Keratinocyte (primary cell): ENCODE measurements at regions not wholly inside any gene's neighbourhood (a gene's known extent, or its start where the extent isn't known, plus 50 kb on each side); places are given as distances from the start of the nearest gene placed in this dataset.
"Not testable (repeated sequence)": the region's sequence is repeated elsewhere in the genome, so short reads cannot be mapped to it uniquely, and the experiment has no call there.

Experiments
- DNase-seq: peaks from one replicate; pipeline ENCODE4 v3.0.0-alpha.2; 2011; ENCODE audit warnings: low read depth, missing footprints, low spot score
- FAIRE-seq: peaks from 2 replicates; lab custom pipeline; 2011; peaks lifted over from hg19 to GRCh38; lab: Jason Lieb, UNC
- H2AFZ ChIP-seq: 2 replicates; pipeline ENCODE4 v1.6.0; 2012; ENCODE audit warnings: low read length, control low read depth, inconsistent platforms; ENCODE audit not compliant: control insufficient read depth
- H3K27ac ChIP-seq: 2 replicates; pipeline ENCODE4 v1.5.1; 2011; ENCODE audit warnings: low read length; ENCODE audit not compliant: control insufficient read depth, insufficient read depth
- H3K27me3 ChIP-seq: 3 replicates; pipeline ENCODE4 v1.6.0; 2011; ENCODE audit warnings: low read length; ENCODE audit not compliant: control insufficient read depth, insufficient read depth; ENCODE audit errors: extremely low read depth
- H3K36me3 ChIP-seq, 2 experiments: 2 replicates in 1 of 2; 3 replicates in 1 of 2; pipeline ENCODE4 v1.5.1; 2011; ENCODE audit warnings: low read length in 2 of 2, mild to moderate bottlenecking in 1 of 2; ENCODE audit not compliant: control insufficient read depth in 2 of 2, insufficient read depth in 2 of 2; ENCODE audit errors: extremely low read depth in 1 of 2
- H3K4me1 ChIP-seq: 3 replicates; pipeline ENCODE4 v1.5.1; 2011; ENCODE audit warnings: low read length; ENCODE audit not compliant: control insufficient read depth, insufficient read depth; ENCODE audit errors: extremely low read depth
- H3K4me2 ChIP-seq: 3 replicates; pipeline ENCODE4 v1.6.0; 2011; ENCODE audit warnings: low read depth, low read length; ENCODE audit not compliant: control insufficient read depth, insufficient read depth; ENCODE audit errors: extremely low read depth
- H3K4me3 ChIP-seq, 3 experiments: fragments of 200-600 bp in 1 of 3; sonication (generic) in 1 of 3; 2 replicates in 2 of 3; 3 replicates in 1 of 3; pipeline ENCODE4 v1.5.1; 2011 to 2016; ENCODE audit warnings: low read length in 3 of 3, mild to moderate bottlenecking in 3 of 3, control low read depth in 2 of 3, inconsistent platforms in 1 of 3, low read depth in 1 of 3, mixed read lengths in 1 of 3, mixed run types in 1 of 3, moderate library complexity in 1 of 3; ENCODE audit not compliant: control insufficient read depth in 2 of 3, insufficient read depth in 2 of 3; ENCODE audit errors: extremely low read depth in 1 of 3
- H3K79me2 ChIP-seq: 2 replicates; pipeline ENCODE4 v1.6.0; 2012; ENCODE audit warnings: low read length; ENCODE audit not compliant: control insufficient read depth, insufficient read depth
- H3K9ac ChIP-seq: 3 replicates; pipeline ENCODE4 v1.6.0; 2011; ENCODE audit warnings: low read length; ENCODE audit not compliant: control insufficient read depth, insufficient read depth; ENCODE audit errors: extremely low read depth
- H3K9me1 ChIP-seq: 3 replicates; pipeline ENCODE4 v1.6.0; 2011; ENCODE audit warnings: low read length; ENCODE audit not compliant: control insufficient read depth, insufficient read depth; ENCODE audit errors: extremely low read depth
- H3K9me3 ChIP-seq: 2 replicates; pipeline ENCODE4 v1.5.1; 2012; ENCODE audit warnings: low read depth, low read length; ENCODE audit not compliant: control insufficient read depth
- H4K20me1 ChIP-seq: 3 replicates; pipeline ENCODE4 v1.6.0; 2011; ENCODE audit warnings: low read length; ENCODE audit not compliant: control insufficient read depth, insufficient read depth; ENCODE audit errors: extremely low read depth
- EZH2 ChIP-seq: IDR thresholded peaks from one replicate; pipeline ENCODE4 v1.6.1; 2012; ENCODE audit warnings: inconsistent platforms, mild to moderate bottlenecking, low read length, moderate library complexity
- dilution Hi-C: fragments of 300-500 bp; cut with MboI; formaldehyde crosslinking; loops from one replicate; pipeline ENCODE4 v1.7.0; 2020; ENCODE audit warnings: low sequenced_read_pairs; ENCODE audit not compliant: extremely low pct_ligation_motif_present
- TF ChIP-seq, protein P1 (sequence below), 3 experiments: IDR thresholded peaks in 1 of 3; conservative IDR thresholded peaks in 1 of 3; optimal IDR thresholded peaks in 1 of 3; 2 replicates in 2 of 3; 3 replicates in 1 of 3; pipeline versions ENCODE3 to v1.5.1; 2011; ENCODE audit warnings: low read length in 3 of 3, mild to moderate bottlenecking in 3 of 3, moderate library complexity in 2 of 3, control low read depth in 1 of 3, inconsistent platforms in 1 of 3; ENCODE audit not compliant: insufficient read depth in 2 of 3; ENCODE audit errors: extremely low read depth in 1 of 3

DNA sequence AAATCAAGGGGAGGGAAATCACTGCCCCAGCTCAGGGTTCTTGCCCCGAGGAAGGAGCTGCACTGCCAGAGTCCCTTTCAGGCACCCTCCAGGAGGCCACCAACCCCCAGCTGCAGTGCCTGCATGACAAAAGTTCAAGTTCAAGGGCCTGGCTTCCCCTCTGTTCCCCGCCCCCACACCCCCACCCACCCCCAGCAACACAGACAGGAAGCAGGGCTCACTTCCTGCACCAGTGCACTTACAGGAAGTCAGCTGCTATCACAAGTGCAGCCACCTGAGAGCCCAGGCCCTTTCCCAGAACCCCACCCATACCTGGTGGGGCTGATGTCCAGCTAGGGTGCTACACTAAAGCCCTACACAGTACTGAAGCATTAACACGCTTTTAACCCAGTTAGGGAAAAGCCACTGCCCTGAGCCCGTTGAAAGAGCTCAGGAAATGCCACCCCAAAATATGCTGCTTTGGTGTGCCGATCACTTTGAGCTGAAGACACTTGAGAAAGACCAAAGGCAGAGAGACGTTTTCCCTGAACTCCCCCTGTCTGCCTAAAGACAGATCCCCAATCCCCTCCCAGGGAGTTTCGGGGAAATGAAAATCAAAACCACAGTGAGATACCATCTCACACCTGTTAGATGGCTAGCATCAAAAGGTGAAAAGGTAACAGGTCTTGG lies 109.9 kb upstream of the CAB39 start:
- Histone ChIP-seq H3K9ac (no peak overlapping the region), H4K20me1 (no peaks in the 10 kb centered on the region), H3K4me2 (no peak overlapping the region), H3K4me1 (no peaks in the 10 kb centered on the region), H3K27me3 (no peaks in the 10 kb centered on the region), H3K36me3 (no peaks in the 10 kb centered on the region), H3K4me3 (no peak overlapping the region), H3K79me2 (no peaks in the 10 kb centered on the region), H3K9me1 (no peaks in the 10 kb centered on the region), H2AFZ (no peak overlapping the region), H3K27ac (no peak overlapping the region), H3K9me3 (no peaks in the 10 kb centered on the region)
- no peak for TF ChIP-seq EZH2
- TF ChIP-seq, protein P1, sequence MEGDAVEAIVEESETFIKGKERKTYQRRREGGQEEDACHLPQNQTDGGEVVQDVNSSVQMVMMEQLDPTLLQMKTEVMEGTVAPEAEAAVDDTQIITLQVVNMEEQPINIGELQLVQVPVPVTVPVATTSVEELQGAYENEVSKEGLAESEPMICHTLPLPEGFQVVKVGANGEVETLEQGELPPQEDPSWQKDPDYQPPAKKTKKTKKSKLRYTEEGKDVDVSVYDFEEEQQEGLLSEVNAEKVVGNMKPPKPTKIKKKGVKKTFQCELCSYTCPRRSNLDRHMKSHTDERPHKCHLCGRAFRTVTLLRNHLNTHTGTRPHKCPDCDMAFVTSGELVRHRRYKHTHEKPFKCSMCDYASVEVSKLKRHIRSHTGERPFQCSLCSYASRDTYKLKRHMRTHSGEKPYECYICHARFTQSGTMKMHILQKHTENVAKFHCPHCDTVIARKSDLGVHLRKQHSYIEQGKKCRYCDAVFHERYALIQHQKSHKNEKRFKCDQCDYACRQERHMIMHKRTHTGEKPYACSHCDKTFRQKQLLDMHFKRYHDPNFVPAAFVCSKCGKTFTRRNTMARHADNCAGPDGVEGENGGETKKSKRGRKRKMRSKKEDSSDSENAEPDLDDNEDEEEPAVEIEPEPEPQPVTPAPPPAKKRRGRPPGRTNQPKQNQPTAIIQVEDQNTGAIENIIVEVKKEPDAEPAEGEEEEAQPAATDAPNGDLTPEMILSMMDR (optimal IDR thresholded peaks at IDR 0.05 in 1 of 3, IDR thresholded peaks at IDR 0.05 in 1 of 3, conservative IDR thresholded peaks at IDR 0.05 in 1 of 3; ENCODE audit: extremely low read depth in 1 of 3, insufficient read depth in 2 of 3, low read length in 3 of 3): no peak
- no peak for FAIRE-seq
- dilution Hi-C loops: no loop called here
- DNase-seq: no peak

GRCh38 chr2:230603317-230603716 lies 109.3 kb upstream of the CAB39 start:
- H2AFZ ChIP-seq, H3K79me2 ChIP-seq, H3K27ac ChIP-seq, H3K9ac ChIP-seq, H4K20me1 ChIP-seq, H3K4me2 ChIP-seq, DNase-seq, H3K36me3 ChIP-seq, H3K4me1 ChIP-seq, H3K9me1 ChIP-seq, H3K9me3 ChIP-seq, H3K27me3 ChIP-seq, FAIRE-seq, H3K4me3 ChIP-seq, dilution Hi-C loops: not testable (repeated sequence)

GRCh38 chr2:230604158-230604557 lies 108.5 kb upstream of the CAB39 start:
- H4K20me1 ChIP-seq, H3K9me3 ChIP-seq, H3K27ac ChIP-seq, dilution Hi-C loops, H3K4me1 ChIP-seq, H3K36me3 ChIP-seq, H3K9me1 ChIP-seq, H2AFZ ChIP-seq, H3K27me3 ChIP-seq, H3K9ac ChIP-seq, DNase-seq, H3K79me2 ChIP-seq, FAIRE-seq, H3K4me2 ChIP-seq, H3K4me3 ChIP-seq: not testable (repeated sequence)
